ENCODE measurements at regions not wholly inside any gene's neighbourhood (a gene's known extent, or its start where the extent isn't known, plus 50 kb on each side); places are given as distances from the start of the nearest gene placed in this dataset.
"Not testable (repeated sequence)": the region's sequence is repeated elsewhere in the genome, so short reads cannot be mapped to it uniquely, and the experiment has no call there.

- Histone ChIP-seq H3K27ac (no peak overlapping the region), H3K4me3 (no peak overlapping the region)
Measured at GRCh38 chr5:174453690-174454089, 270.7 kb upstream of the MSX2 start.

GRCh38 chr5:174454464-174454863, 269.9 kb upstream of the MSX2 start:
- Histone ChIP-seq H3K27ac (no peak overlapping the region), H3K4me3 (no peak overlapping the region)

GRCh38 chr5:174454890-174455289, 269.5 kb upstream of the MSX2 start:
- Histone ChIP-seq H3K27ac (no peak overlapping the region), H3K4me3 (no peak overlapping the region)

GRCh38 chr5:174455301-174455700, 269.1 kb upstream of the MSX2 start:
- no peak overlapping the region for H3K27ac ChIP-seq

GRCh38 chr5:174457141-174457678, 267.2 kb upstream of the MSX2 start:
- Histone ChIP-seq H3K4me3 (no peak overlapping the region), H3K27ac (no peak overlapping the region)

More at GRCh38 chr5:174455301-174455700, 269.1 kb upstream of the MSX2 start:
- H3K4me3 ChIP-seq: no peak overlapping the region

- Histone ChIP-seq H3K27ac (no peak overlapping the region), H3K4me3 (no peak overlapping the region)
Measured at GRCh38 chr5:174459071-174459702, 265.2 kb upstream of the MSX2 start.

GRCh38 chr5:174459832-174460448, 264.4 kb upstream of the MSX2 start:
- Histone ChIP-seq H3K4me3 (no peak overlapping the region), H3K27ac (no peak overlapping the region)

- H3K4me3 ChIP-seq: no peak overlapping the region
- H3K27ac ChIP-seq: no peak overlapping the region
Measured at GRCh38 chr5:174462129-174462528, 262.3 kb upstream of the MSX2 start.

- H3K27ac ChIP-seq: no peak overlapping the region
- no peak overlapping the region for H3K4me3 ChIP-seq
Measured at GRCh38 chr5:174464504-174465165, 259.7 kb upstream of the MSX2 start.

- not testable (repeated sequence) for H3K4me3 ChIP-seq, H3K27ac ChIP-seq
Measured at GRCh38 chr5:174471528-174471927, 252.9 kb upstream of the MSX2 start.

GRCh38 chr5:174472956-174473355, 251.4 kb upstream of the MSX2 start:
- no peak overlapping the region for H3K4me3 ChIP-seq
- H3K27ac ChIP-seq: no peak overlapping the region

GRCh38 chr5:174476001-174476400, 248.4 kb upstream of the MSX2 start:
- H3K4me3 ChIP-seq, H3K27ac ChIP-seq: not testable (repeated sequence)

- Histone ChIP-seq H3K4me3 (no peak overlapping the region), H3K27ac (no peak overlapping the region)
Measured at GRCh38 chr5:174479325-174479724, 245.1 kb upstream of the MSX2 start.

GRCh38 chr5:174481737-174482136, 242.6 kb upstream of the MSX2 start:
- Histone ChIP-seq H3K4me3 (no peak overlapping the region), H3K27ac (no peak overlapping the region)

- Histone ChIP-seq H3K4me3 (no peak overlapping the region), H3K27ac (no peak overlapping the region)
Measured at GRCh38 chr5:174482607-174483024, 241.8 kb upstream of the MSX2 start.

- no peak overlapping the region for H3K4me3 ChIP-seq
Measured at GRCh38 chr5:174483411-174483810, 241.0 kb upstream of the MSX2 start.

GRCh38 chr5:174489215-174489614, 235.2 kb upstream of the MSX2 start:
- no peak overlapping the region for H3K27ac ChIP-seq
- no peak overlapping the region for H3K4me3 ChIP-seq

More at GRCh38 chr5:174483411-174483810, 241.0 kb upstream of the MSX2 start:
- H3K27ac ChIP-seq: no peak overlapping the region

- Histone ChIP-seq H3K4me3 (no peak overlapping the region), H3K27ac (no peak overlapping the region)
Measured at GRCh38 chr5:174489920-174490597, 234.3 kb upstream of the MSX2 start.

- Histone ChIP-seq H3K4me3 (no peak overlapping the region), H3K27ac (no peak overlapping the region)
Measured at GRCh38 chr5:174490728-174491127, 233.7 kb upstream of the MSX2 start.

- Histone ChIP-seq H3K4me3 (no peak overlapping the region), H3K27ac (no peak overlapping the region)
Measured at GRCh38 chr5:174491265-174491664, 233.1 kb upstream of the MSX2 start.
